Colon (tissue), 2 donors: ENCODE measurements at regions not wholly inside any gene's neighbourhood (a gene's known extent, or its start where the extent isn't known, plus 50 kb on each side); places are given as distances from the start of the nearest gene placed in this dataset.

Source experiments
- FAIRE-seq: peaks from 2 replicates; lab custom pipeline; 2012; peaks lifted over from hg19 to GRCh38; lab: Jason Lieb, UNC
- donor health status: control.
- donor health status: control.

DNA sequence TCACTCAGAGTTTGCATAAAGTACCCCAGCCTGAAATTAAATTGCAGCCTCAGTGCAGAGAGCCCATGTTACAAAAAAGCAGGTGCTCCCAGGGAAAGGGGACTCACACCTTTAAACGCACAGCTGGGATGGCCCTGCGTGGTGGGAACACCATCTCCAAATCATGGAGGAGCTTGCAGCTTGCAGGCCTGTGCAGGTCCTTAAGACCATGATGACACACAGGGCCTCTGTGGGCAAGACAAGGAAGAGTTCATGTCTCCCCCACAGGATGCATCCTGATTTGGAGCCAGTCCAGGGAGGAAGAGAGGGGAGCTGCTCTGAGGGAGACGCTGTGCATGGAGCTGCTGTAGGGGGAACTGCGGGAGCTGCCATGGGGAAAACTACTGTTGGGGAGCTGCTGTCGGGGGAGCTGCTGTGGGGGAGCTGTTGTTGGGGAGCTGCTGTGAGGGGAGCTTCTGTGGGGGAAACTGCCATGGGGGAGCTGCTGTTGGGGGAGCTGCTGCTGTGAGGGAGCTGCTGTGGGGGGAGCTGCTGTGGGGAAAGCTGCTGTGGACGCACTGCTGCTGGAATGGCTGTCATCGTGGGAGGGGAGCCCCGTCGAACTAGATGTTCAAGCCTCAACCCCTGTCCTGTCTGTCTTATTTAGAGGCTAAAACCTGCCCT lies 113.9 kb downstream of the MATN1 start:
- no peak for FAIRE-seq

DNA sequence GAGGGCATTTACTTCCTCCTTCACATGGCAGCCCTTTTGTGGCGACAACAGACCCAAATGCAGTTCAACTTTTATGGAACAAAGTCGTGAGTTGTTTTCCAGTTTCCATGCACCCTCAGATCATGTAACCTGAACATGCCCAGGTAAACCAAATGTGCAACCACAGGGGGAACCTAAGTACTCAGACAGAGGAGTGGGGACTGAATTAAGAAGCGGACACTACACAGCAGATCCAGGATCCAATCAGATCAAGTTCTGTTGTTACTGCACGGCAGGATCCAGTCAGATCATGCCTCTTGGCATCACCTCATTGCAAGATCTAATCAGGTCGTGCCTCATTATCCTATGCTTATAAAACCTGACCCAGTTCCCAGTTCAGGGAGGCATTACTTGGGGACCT lies 115.7 kb downstream of the MATN1 start:
- FAIRE-seq = no peak

DNA sequence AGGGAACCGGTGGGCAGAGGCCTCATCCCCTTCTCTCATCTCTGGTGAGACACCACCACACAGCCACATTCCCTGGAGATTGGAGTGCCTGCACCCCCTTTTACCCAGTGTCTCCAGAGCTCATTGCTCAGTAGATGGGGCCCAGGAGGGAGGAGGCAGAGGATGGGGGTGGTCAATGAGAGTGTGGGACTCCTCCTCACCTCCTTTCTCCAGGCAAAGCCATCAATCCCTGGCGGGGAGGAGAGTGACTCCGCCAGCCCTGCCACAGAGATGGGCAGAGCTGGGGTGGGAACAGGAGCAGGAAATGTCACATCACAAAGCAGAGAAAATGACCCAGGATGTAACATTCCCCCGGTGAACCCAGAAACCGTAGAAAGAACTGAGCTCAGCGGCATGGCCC lies 117.2 kb downstream of the MATN1 start:
- FAIRE-seq = no peak

DNA sequence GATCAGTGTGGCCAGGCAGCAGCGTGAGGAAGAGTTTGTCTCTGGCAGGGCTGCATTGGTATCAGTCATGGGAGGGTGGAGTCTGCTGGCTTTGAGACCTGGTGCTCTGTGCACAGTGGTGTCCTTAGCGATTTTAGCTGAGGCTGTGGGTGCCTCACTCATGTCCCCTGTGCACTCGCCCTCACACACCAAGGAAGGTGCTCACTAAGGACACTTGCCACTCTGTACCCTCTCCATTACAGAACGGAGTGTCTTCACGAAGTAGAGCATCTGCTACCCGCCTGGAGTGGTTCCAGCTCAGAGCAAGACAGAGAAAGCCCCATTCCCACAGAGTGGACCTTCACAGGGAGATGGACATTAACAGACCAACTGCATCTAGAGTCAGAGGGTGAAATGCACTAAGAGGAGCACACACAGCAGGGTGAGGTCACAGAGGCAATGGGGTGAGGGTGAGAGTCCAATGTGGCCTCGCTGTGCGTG lies 117.9 kb downstream of the MATN1 start:
- FAIRE-seq = no peak

DNA sequence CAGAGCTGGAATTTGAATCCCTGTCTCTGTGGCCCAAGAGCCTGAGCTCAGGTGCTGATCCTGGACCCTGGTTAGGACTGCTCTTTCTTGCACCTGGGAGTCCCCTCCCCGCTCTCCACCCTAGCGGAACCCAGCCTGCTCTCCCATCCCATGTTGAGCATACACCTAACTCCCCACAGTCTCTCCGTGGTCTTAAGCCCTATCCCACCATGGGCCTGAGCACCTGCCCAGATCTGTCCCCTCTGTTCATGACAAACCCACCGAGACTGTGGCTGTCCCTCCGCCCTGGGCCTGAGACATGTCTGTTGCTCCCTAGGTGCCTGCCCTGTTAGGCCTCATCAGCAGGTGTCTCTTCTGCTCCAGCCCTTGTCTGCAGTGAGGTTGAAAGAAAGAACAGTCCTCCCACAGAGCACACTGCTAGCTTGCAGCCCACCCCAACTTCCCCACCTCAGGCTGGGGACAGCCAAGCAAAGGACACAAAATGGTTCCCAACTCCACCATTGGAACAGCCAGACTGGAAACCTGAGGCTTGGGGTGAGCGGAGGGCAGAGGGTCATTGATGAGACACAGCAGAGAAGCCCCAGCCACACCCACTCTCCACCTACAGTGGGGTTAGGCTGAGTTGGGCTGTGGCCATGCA lies 118.5 kb downstream of the MATN1 start:
- FAIRE-seq = no peak

DNA sequence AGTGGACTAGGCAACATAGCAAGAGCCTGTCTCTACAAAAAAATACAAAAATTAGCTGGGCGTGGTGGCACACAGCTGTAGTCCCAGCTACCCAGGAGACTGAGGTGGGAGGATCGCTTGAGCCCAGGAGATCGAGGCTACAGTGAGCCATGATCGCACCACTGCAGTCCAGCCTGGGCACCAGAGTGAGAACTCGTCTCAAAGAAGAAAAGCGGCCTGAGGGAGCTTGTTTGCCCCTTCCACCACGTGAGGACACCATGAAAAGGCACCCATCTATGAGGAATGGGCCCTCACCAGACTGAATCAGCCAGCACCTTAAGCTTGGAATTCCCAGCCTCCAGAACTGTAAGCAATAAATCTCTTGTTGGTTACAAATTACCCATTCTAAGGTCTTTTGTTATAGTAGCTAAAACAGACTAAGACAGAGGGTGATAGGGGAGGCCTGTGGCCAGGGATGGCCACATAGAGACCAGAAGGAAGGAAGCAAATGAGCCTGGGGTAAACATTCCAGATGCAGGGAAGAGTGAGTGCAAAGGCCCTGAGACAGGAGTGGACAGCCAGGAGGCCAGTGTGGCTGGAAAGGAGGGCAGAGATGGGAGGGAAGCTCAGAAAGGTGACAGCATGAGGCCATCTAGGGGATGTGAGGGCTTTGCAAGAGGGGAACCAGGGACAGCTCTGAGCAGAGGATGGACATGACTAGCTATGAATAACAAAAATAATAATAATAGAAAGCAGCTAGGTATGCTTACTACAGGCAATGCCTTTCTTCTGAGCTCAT lies 120.1 kb downstream of the MATN1 start:
- FAIRE-seq = no peak

DNA sequence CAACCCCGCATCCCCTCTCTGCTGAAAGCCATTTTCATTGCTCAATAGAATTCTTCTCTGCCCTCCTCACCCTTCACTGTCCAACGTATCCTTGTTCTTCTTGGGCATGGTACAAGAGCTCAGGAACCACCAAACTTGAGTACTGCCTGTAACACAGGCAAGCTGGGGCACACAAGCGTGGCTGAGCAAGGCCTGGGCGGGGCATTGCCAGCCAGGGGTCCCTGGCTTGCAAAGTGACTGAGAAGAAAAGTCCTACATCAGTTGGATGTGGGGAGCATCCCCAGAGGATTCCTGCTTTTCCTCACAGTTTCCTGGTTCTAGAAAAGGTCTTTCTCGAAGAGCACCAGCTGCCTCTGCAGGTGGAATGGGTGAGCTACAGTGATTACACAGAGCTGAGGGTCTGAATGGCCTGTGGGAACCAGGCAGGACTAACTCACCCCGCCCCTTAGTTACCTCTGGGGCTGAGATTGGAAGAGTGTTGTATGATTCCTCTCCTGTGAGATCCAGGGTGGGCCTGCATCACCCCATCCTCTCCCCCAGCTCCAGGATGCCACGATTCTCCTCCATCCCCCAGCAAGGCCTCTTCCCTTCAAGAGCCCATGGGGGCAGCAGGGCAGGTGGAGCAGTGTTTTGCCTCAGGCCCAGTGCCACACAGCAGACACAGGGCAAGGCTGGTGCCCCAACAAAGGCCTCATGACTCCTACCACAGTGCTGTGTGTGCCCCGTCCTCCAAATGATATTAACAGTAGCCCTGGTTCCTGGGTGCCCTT lies 121.9 kb downstream of the MATN1 start:
- FAIRE-seq = no peak

DNA sequence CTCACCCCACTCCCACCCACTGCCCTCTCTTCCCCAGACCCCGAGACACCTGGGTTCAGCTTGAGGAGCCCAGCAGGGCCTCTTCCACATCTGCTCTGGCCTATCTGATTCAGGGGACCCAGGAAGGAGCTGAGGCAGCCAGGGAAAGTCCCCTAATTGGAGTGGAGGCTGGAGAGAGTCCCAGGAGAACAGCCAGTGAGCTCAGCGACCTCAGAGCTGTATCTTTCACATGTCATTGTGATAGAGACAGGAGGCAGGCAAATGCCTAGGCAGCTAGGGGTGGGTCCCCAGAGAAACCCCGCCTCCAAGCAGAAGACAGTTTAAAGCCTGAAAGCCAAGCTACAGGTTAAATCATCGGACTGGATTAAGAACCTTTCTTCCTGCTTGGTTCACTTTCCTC lies 122.7 kb downstream of the MATN1 start:
- no peak for FAIRE-seq

DNA sequence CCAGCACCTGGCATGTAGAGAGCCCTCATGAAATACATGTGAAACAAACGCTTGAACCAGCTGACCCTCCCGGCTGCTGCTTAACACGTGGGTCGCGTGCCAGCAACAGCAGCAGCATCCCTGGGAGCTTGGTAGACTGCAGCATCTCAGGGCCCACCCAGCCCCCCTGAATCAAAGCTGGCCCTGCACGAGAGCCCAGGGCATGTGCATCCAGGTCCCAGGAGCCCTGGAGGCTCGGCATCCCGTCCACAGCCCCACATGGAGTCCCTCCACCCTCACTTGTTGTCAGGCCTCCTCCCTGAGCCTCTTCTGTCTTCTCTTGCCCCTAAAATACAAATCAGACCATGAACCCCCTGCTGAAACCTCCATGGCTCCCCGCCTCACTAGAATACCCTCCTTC lies 123.1 kb downstream of the MATN1 start:
- no peak for FAIRE-seq

DNA sequence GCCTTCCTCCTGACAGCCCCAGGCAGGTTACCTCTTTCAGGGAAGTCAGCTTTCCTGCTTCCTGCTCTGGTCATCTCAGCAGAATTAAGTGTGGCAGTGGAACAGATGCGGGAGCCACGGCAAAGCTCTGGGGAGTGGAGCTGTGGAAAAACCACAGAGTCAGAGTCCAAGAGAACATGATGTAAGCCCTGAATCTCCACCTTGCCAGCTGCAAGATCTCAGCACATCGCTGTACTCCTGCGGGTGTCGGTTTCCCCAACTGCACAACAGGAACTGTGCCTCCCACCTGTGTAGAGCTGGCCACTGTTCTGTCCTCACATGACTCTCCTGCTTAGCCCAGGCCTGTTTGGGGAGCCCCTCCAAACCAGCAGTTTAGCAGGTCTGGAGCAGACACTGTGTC lies 123.7 kb downstream of the MATN1 start:
- no peak for FAIRE-seq

DNA sequence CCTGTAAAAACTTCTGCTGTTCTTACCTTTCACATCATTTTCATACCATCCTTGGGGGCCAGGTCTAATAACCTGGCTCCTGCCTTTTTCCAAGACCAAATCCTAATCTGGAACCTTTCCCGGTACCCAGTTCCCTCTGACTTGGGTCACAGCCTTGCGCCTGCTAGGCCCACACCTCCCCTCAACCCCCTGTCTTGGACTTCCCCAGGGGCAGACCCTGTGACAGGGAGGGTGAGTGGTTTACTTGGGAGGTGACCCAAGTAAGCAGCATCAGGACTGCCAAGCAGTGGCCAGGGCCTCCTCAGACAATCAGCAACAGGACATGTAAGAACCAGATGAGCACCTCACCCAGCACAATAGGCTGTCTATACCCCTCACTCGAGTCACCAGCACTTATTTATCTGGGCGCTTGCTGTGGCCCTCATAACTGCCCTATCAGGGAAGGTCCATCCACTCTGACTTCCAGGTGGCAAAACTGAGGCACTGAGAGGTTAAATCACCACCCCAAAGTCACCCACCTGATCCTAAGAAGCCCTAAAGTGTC lies 124.7 kb downstream of the MATN1 start:
- FAIRE-seq = no peak

DNA sequence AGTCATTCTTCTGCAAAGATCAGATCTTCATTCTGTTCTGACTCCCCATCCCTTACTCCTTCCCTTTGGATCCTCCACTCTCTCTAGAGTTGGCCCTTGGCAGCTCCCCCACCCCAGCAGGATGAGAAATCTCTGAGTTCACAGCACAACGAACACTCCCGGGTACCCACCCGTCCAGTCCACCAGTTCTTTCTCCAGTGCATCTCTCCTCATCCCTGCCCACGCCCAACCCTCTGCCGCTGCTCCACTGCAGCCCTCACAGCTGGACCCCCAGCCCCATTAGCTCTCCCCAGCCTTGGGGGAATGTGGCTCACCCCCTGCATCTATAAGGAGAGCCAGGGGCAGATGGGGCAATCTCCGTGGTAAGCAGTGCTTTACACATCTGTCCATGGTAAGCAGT lies 125.7 kb downstream of the MATN1 start:
- no peak for FAIRE-seq

DNA sequence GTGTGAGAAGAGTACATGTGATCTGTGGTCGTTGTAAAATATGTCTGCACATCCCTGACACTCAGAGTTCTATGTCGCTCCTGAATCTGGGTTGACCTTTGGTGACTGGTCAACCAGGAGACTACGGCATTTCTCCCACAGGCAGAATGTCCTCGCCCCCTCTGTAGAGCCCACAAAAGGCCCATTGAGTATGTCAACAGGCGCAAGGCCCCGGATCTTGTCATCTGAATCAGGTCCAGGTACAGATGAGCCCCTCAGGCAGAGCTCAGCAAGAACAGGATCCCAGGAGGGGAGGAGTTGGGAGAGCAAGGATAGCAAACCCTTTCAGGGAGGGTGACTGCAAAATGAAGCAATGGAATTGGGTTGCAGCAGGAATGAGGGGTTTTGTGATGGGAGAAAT lies 126.5 kb downstream of the MATN1 start:
- FAIRE-seq = no peak

DNA sequence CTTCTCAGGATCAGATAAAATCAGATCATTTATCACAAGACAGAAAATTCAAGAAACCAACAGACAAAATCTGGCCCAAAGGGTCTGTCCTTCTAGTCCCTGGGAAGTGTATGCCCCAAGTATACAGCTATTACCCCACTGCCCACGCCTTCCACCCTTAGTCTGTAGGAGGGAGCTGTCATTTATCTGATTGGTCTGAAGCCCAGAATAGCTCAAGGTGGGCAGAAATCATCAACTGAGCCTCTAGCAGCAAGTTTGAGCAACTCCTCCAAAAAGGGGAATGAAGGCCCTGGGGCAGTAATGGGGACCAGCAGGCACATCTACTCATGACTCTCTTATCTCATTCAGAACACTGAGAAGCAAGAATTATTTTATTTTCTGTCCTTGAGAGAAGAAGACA lies 126.9 kb downstream of the MATN1 start:
- FAIRE-seq = no peak

DNA sequence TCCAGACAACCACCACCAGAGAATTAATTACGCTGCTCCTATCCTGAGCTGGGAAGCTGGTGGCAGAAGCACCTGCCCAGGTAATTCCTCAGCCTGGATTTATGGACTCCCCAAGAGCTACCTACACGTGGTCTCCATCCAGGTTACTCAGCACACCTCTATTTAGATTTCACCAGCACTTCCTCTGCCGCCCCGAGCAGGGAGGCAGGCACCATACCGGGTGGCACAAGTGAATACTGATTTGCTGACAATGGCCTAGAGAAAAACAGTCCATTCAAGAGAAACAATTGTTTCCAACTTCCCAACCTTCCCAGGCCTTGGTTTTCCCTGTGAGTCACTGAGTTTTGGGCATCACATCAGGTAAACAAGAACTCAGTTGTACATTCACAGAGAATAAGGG lies 134.3 kb downstream of the MATN1 start:
- FAIRE-seq = no peak

DNA sequence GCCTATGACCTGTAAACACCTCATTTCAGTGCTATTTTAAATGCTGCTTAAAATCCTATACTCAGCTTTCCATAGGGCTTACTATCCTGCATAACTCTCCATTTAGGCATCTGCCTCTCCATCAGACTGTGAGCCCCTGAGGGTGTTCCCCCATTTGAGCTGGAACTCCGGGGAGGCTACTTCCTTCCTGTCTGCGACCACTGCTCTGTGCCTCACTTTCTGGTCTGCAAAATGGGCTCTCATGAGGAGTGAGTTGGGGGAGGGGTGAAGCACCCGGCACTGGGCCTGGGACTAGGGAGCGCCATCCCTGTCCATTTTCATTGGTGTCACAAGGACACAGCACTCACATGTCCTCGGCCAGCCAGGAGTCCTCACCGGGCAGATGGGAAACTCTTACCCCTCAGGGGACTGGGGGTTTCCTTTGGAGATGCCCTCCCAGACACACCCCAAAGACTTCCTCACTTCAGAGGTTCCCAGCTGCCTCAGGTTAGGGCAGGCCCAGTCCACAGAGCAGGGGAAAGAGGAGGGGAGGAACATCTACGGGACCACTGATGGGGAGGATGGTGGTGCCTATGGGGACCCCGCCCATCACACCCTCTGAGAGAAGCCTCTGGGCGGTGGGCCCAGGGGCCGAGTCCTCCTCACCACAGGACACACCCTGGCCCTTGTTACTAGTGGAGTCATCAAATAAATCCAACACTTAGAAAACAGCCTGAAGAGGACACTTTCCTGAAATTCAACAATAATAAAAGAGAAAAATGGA lies 134.9 kb downstream of the MATN1 start:
- no peak for FAIRE-seq

DNA sequence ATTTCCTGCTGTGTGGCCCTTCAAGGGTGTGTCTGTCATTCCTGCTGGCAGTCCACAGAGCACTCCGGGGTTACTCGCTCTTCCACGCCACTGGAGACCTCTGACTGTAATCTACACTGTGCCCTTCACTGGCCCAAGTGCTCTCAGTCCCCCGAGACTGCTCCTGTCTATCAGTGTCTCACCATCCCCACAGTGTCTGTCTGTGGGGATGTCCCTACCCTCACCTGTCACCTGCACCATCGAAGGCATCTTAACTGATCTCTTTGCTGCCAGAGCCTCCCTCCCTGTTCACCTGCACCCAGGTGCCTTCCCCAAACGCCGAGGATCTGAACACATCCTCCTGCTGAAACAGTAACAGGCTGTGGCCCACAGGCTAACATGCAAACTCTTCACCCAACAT lies 136.7 kb downstream of the MATN1 start:
- no peak for FAIRE-seq

DNA sequence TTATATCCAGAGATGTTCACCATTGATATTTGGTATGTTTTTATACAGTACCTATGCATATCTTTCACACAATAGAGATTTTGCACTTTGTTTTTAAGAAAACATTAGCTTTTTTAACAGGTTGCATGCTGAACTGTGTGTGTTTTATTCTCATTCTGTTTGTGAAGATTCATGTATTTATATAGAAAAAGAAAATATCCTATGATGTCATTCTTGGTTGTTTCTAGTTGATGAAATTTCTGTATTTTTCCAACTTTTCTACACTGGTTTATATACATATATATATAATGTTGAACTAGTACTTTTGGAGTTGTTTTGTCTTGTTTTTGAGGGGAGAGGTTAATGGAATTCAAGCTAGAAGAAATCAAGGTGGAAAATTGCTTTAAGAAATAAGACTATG lies 143.8 kb downstream of the MATN1 start:
- no peak for FAIRE-seq

DNA sequence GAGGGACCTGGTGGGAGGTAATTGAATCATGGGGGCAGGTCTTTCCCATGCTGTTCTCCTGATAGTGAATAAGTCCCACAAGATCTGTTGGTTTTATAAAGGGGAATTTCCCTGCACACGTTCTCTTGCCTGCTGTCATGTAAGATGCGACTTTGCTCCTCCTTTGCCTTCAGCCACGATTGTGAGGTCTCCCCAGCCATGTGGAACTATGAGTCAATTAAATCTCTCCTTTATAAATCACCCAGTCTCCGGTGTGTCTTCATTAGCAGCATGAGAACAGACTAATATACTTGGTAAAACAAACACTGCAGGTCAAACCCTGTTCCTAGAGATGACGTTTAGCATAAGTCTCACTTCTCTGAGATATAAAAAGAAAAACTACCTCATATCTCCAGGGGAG lies 148.3 kb downstream of the MATN1 start:
- FAIRE-seq = no peak

DNA sequence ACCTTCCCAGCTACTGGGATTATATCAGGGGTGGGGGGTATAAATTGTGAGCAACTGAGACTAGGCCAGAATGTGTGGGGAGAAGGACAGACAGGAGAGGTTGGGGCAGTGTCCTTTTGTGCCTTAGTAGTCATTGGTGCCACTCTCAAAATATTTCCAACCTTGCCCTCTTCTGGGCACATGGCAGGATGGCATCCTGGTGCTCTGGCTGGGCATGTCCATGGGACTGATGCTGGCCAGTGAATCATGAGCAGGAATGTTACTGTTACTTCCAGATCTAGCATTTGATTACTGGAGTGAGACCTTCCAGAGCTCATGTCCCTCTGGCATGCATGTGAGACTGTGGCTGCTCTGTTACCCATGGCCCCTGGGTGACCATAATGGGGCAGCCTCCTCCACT lies 151.2 kb downstream of the MATN1 start:
- no peak for FAIRE-seq

DNA sequence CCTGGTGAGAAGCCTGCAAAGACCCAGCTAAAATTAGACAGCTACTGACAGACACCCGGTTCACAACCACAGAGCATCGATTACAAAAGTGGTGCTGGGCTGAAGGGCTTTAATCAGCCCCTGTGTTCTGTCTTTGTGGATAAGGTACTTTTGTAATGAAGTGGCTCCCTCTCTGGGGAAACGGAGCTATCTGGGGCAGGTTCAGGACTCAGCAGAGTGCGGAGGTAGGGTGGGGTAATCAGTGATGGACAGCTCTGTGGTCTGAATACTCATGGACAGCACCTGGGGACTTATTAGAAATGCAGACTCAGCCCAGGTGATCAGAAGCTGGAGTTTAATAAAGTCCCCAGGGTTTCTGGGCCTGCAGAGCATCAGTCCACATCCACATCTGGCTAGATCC lies 152.0 kb downstream of the MATN1 start:
- FAIRE-seq = no peak

DNA sequence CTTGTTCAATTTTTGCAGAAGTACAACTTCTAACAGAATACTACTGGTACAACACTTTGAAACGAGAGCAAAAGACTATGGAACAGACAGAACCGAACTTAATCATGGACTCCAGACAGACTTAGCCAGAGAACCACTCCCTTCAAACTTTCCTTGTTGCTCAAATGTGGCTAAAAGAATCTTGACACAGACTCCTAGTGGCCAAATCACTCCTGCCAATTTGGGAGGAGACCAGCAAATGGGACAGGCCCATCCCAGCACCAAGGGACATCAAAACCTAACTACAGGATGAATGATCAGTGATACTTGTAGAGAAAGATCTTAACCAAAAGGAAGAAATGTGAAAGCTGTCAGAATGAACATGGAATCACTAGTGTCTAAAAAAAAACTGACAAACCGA lies 154.0 kb downstream of the MATN1 start:
- no peak for FAIRE-seq
